GM19240 (cell line): ENCODE measurements at regions not wholly inside any gene's neighbourhood (a gene's known extent, or its start where the extent isn't known, plus 50 kb on each side); places are given as distances from the start of the nearest gene placed in this dataset.

Source experiments
- DNase-seq: peaks from one replicate; pipeline ENCODE4 v3.0.0; 2011; ENCODE audit warnings: low spot score; ENCODE audit not compliant: insufficient read length

GRCh38 chr14:71695611-71696350, 236.4 kb upstream of the RGS6 start:
- no peak for DNase-seq

- DNase-seq = no peak
These were observed 234.2 kb upstream of the RGS6 start for GRCh38 chr14:71698027-71698426.

DNA sequence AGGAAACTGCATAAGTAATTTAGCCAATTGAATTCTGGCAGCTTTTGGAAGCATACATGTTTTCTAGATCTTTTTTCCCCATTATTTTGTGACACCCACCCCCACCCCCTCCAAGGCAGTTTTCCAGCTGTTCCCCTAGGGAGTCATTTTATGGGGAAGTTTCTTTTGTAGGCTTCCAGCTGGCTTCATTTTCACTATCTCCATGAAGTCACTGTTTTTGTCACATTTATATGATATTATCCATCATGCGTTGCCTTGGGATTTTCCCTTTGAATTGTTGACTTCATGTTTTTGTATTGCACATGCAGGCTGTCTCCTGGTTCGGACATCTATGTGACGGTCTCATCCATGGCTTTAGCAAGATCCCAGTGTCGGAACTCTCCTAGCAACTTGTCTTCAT, 233.6 kb upstream of the RGS6 start:
- no peak for DNase-seq

- DNase-seq = no peak
These were observed 230.2 kb upstream of the RGS6 start for GRCh38 chr14:71701990-71702389.

DNA sequence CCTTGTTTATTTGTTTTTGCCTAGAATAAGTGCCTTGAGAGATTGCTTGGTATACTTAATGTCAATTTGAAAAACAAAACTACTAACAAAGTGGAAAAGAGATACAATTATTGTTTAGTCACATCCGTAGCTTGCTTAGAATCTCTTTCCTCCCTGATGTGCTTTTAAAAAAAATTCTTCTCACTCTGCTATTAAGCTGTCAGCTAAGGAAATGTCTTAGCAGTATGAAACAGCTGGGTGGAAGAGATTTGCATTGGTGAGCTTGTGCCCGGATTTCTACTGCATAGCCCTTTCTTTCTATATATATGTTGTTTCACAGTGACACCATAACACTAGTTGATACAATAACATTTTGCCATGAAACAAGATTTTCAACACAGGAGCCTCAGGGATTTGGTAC, 229.4 kb upstream of the RGS6 start:
- no peak for DNase-seq

- DNase-seq = no peak
These were observed 228.8 kb upstream of the RGS6 start for GRCh38 chr14:71703477-71703876.

GRCh38 chr14:71704210-71704609, 228.0 kb upstream of the RGS6 start:
- no peak for DNase-seq

GRCh38 chr14:71705460-71705859, 226.8 kb upstream of the RGS6 start:
- no peak for DNase-seq

DNA sequence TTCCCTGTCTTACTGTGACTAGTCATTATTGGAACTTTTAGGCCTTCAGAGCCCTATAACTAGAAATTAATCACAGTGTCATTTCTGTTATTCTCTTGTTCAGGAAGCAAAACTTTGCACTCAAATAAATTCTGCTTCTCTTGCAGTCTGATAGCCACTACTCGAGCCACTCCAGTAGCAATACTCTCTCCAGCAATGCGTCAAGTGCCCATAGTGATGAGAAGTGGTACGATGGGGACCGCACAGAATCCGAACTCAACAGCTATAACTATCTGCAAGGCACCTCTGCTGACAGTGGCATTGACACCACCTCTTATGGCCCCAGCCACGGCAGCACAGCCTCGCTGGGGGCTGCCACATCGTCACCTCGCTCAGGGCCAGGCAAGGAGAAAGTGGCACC, 223.2 kb upstream of the RGS6 start:
- no peak for DNase-seq

GRCh38 chr14:71709987-71710386, 222.2 kb upstream of the RGS6 start:
- DNase-seq = no peak

- no peak for DNase-seq
These were observed 221.1 kb upstream of the RGS6 start for GRCh38 chr14:71711125-71711524.

DNA sequence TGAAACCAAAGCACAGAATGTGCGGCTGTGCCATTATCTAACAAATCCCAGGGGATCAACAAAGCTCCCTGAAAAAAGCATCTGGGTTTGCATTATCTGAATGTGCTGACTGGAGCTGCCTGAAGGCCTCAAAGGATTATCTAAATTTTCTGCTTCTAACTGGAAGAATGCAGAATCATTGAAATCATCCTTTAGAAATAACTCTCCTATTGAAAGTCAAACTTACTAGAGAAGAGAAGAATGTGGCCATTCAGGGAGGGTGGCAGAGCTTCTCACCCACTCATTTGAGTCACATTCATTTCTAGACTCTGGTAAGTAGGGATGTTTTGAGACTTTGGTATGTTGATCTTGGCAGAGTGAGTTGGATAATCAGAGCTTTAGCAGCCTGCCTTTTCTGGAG, 220.6 kb upstream of the RGS6 start:
- no peak for DNase-seq

- DNase-seq = no peak
These were observed 219.8 kb upstream of the RGS6 start for GRCh38 chr14:71712478-71712877.

DNA sequence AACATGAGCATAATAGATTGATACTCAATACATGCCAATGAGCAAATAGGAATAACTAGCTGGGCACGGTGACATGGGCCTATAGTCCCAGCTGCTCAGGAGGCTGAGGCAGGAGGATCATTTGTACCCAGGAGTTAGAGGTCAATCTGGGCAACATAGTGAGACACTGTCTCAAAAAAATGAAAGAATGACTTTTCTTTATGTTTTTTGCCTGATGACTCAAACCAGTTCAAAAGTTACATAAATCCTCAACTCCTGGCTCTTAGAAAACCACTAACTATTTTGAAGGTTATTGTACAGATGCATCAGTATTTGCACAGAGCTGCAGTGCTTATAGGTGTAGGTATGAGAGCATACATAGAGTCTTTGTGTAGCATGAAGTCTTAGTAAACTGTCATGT, 219.2 kb upstream of the RGS6 start:
- DNase-seq = no peak

- no peak for DNase-seq
These were observed 218.8 kb upstream of the RGS6 start for GRCh38 chr14:71713451-71713850.

DNA sequence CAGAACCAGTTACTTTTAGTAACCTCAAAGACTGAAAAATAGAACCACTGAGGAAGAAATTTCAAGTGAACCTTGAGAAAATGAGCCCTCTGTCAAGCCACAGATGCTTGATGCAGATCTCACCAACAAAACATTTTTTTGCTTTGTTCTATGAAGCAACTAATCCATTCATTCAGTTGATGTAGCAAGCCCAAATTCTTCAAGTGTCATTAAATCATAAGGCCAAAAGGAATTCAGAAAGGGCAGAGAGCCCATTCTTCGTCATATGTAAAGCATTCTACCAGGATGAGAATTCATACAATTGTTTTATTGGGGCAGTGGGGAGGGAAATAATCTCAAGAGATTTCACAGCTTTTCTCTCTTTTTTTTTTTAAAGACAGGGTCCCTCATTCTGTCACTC, 218.0 kb upstream of the RGS6 start:
- no peak for DNase-seq

GRCh38 chr14:71716041-71716772, 216.0 kb upstream of the RGS6 start:
- DNase-seq = no peak

DNA sequence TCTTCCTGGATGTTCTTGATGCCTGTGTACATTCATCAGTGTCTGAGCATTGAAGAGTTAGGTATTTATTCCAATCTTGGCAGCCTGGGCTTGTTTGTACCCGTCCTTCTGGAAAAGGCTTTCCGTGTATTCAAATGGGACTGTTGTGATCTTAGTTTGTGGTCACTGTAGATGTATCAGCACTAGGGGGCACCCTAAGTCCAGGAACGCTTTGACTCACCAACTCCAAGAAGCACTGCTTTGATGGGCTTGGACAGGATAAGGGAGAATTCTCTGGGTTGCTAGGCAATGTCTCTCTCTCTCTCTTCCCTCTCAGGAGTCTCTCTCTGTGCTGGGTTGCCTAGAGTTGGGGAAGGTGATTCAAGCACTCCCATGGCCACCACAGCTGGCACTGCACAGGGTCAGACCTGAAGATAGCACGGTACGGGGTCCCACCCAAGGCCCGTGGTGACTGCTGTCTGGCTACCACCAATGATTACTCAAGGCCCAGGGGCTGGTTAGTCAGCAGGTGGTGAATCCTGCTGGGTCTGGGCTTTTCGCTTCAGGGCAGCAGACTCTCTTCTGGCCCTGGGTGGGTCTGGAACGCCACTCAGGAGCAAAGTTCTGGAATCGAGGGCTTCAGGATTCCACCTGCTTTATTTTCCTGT, 211.1 kb upstream of the RGS6 start:
- no peak for DNase-seq

GRCh38 chr14:71721791-71722190, 210.4 kb upstream of the RGS6 start:
- no peak for DNase-seq

DNA sequence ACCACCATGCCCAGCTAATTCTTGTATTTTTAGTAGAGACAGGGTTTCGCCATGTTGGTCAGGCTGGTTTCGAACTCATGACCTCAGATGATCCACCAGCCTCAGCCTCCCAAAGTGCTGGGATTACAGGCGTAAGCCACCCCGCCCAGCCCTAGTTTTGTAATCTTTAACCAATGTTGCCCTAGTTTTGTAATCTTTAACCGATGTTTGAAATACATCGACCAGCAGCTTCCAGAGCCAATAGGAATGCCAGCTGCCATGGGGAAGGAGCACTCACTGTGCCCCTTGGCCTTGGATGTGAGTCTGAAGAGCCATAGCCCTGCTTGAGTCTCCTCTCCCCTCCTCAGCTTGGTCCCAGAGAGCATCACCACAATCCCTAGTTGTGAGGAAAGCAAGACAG, 209.3 kb upstream of the RGS6 start:
- no peak for DNase-seq

- DNase-seq = no peak
These were observed 206.2 kb upstream of the RGS6 start for GRCh38 chr14:71725922-71726579.

DNA sequence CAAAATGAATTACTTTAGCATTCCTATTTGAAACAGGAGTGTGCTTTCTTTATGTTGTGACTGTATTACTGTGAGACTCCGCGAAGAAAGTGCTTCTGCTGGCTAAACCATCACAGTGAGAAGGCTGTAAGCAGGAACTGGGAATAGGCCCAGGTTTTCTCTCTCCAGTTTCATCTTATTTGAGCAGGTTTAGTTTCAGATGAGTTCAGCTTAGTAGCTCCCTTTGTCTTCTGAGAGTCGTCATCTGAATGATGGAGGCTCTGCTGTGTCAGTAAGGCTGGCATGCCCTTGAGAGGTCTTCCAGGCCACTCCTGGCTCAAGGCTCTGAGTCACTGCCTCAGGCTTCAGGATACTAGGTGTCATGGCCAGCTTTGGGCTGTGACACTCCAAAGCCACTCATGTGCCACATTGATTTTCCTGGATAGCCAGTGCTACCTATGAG, 205.6 kb upstream of the RGS6 start:
- DNase-seq = no peak
